K562 (cell line): ENCODE measurements at regions not wholly inside any gene's neighbourhood (a gene's known extent, or its start where the extent isn't known, plus 50 kb on each side); places are given as distances from the start of the nearest gene placed in this dataset.

Experiments
- GABPA ChIP-seq: fragments of 200-800 bp; sonication (Bioruptor generic); conservative IDR thresholded peaks from 2 replicates; pipeline ENCODE4 v1.6.1; 2016; ENCODE audit warnings: low read depth, missing genetic modification characterization, missing compliant biosample characterization
- MNT ChIP-seq, 2 experiments: fragments of 450-650 bp; conservative IDR thresholded peaks; 2 replicates each; pipeline ENCODE4 v1.6.1; 2017; ENCODE audit warnings: mild to moderate bottlenecking in 2 of 2, moderate library complexity in 2 of 2
- RAD21 ChIP-seq, 2 experiments: fragments of 250-450 bp in 1 of 2; fragments of 450-650 bp in 1 of 2; sonication (Bioruptor Pico) in 1 of 2; formaldehyde crosslinking in 1 of 2; IDR thresholded peaks in 1 of 2; conservative IDR thresholded peaks in 1 of 2; 2 replicates each; pipeline versions ENCODE4 v1.4.0 to v1.8.0; 2020 to 2022; ENCODE audit warnings: mild to moderate bottlenecking in 2 of 2, moderate library complexity in 1 of 2
- RFX5 ChIP-seq: IDR thresholded peaks from 2 replicates; pipeline ENCODE4 v1.6.1; 2011; ENCODE audit warnings: low read depth, mild to moderate bottlenecking, improper control_type of control experiment, low read length
- SIN3B ChIP-seq: fragments of 450-650 bp; IDR thresholded peaks from 2 replicates; pipeline ENCODE4 v1.6.1; 2017; ENCODE audit warnings: low read depth, mild to moderate bottlenecking, moderate library complexity

GRCh38 chr18:78792094-78792493 is 187.5 kb upstream of the SALL3 start:
- no peak for TF ChIP-seq GABPA (tag)
- TF ChIP-seq SIN3B: no peak
- no peak for TF ChIP-seq RAD21 (CRISPR knock-in tag; conservative IDR thresholded peaks at IDR 0.05 in 1 of 2, IDR thresholded peaks at IDR 0.05 in 1 of 2)
- TF ChIP-seq RFX5: no peak
- no peak for TF ChIP-seq MNT (conservative IDR thresholded peaks at IDR 0.05)
